ENCODE measurements at regions not wholly inside any gene's neighbourhood (a gene's known extent, or its start where the extent isn't known, plus 50 kb on each side); places are given as distances from the start of the nearest gene placed in this dataset.
A peak's percentile ranks its signal among the peaks of the same experiment; 100 is the strongest.

DNA sequence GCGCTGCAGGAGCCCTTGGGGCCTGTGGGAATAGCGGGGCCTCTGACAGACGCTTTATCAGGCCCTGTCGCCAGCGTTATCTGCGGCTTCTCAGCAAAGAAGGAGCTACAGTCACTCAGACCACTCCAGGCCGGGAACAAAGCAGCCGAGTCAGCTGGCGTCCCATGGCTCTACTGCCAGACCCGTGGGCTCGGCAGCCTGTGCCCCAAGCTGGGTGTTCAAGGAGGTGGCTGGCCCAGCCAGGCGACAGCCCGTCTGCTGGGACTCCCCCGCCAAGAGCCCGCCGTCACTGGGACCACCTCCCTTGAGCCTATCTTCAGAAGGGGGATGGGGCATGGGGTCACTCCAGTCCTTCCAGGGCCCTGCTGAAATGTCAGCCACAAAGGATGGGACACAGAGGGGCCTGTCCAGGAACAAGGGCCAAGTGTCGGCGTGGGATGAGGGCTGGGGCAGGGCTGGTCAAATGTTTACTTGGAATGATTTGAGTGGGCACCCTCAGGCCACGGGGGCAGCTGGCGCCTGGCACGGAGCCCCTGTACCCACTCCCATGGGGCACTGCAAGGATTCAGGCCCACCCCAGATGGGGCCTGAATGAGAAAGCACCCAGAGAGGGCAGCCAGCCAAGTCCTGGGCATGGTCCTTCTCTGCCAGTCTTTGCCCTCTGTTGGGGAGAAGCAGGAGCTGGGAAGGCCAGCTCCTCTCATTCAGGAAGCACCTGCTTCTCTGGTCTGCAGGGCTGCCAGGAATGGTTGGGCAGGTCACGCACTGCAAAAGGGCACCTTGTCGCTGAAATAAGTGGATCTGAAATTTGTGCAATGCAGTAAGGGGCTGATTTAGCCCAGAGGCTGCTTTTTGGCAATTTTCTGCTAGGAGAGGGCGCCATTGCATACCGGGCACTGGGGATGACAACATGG, 148.3 kb downstream of the SMAD6 start (continued):
- TF ChIP-seq, protein P1, sequence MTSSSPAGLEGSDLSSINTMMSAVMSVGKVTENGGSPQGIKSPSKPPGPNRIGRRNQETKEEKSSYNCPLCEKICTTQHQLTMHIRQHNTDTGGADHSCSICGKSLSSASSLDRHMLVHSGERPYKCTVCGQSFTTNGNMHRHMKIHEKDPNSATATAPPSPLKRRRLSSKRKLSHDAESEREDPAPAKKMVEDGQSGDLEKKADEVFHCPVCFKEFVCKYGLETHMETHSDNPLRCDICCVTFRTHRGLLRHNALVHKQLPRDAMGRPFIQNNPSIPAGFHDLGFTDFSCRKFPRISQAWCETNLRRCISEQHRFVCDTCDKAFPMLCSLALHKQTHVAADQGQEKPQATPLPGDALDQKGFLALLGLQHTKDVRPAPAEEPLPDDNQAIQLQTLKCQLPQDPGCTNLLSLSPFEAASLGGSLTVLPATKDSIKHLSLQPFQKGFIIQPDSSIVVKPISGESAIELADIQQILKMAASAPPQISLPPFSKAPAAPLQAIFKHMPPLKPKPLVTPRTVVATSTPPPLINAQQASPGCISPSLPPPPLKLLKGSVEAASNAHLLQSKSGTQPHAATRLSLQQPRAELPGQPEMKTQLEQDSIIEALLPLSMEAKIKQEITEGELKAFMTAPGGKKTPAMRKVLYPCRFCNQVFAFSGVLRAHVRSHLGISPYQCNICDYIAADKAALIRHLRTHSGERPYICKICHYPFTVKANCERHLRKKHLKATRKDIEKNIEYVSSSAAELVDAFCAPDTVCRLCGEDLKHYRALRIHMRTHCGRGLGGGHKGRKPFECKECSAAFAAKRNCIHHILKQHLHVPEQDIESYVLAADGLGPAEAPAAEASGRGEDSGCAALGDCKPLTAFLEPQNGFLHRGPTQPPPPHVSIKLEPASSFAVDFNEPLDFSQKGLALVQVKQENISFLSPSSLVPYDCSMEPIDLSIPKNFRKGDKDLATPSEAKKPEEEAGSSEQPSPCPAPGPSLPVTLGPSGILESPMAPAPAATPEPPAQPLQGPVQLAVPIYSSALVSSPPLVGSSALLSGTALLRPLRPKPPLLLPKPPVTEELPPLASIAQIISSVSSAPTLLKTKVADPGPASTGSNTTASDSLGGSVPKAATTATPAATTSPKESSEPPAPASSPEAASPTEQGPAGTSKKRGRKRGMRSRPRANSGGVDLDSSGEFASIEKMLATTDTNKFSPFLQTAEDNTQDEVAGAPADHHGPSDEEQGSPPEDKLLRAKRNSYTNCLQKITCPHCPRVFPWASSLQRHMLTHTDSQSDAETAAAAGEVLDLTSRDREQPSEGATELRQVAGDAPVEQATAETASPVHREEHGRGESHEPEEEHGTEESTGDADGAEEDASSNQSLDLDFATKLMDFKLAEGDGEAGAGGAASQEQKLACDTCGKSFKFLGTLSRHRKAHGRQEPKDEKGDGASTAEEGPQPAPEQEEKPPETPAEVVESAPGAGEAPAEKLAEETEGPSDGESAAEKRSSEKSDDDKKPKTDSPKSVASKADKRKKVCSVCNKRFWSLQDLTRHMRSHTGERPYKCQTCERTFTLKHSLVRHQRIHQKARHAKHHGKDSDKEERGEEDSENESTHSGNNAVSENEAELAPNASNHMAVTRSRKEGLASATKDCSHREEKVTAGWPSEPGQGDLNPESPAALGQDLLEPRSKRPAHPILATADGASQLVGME (CRISPR knock-in tag; IDR thresholded peaks at IDR 0.05): no peak
- TF ChIP-seq, protein P2, sequence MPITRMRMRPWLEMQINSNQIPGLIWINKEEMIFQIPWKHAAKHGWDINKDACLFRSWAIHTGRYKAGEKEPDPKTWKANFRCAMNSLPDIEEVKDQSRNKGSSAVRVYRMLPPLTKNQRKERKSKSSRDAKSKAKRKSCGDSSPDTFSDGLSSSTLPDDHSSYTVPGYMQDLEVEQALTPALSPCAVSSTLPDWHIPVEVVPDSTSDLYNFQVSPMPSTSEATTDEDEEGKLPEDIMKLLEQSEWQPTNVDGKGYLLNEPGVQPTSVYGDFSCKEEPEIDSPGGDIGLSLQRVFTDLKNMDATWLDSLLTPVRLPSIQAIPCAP (CRISPR knock-in tag; IDR thresholded peaks at IDR 0.05; ENCODE audit: borderline replicate concordance): no peak
- TF ChIP-seq ZNF41 (CRISPR knock-in tag; conservative IDR thresholded peaks at IDR 0.05): no peak
- no peak for TF ChIP-seq FOSL1 (tag; conservative IDR thresholded peaks at IDR 0.05)
- TF ChIP-seq NFIX (CRISPR knock-in tag; IDR thresholded peaks at IDR 0.05; ENCODE audit: low read depth): no peak
- TF ChIP-seq PTTG1 (tag; IDR thresholded peaks at IDR 0.05; ENCODE audit: low read depth): no peak
- no peak for TF ChIP-seq POLR3G (IDR thresholded peaks at IDR 0.05; ENCODE audit: extremely low read depth, insufficient read length, insufficient replicate concordance)
- no peak for TF ChIP-seq ZBTB7A (IDR thresholded peaks at IDR 0.05; ENCODE audit: borderline replicate concordance, control insufficient read depth, low read depth, low read length)
- TF ChIP-seq, protein P3, sequence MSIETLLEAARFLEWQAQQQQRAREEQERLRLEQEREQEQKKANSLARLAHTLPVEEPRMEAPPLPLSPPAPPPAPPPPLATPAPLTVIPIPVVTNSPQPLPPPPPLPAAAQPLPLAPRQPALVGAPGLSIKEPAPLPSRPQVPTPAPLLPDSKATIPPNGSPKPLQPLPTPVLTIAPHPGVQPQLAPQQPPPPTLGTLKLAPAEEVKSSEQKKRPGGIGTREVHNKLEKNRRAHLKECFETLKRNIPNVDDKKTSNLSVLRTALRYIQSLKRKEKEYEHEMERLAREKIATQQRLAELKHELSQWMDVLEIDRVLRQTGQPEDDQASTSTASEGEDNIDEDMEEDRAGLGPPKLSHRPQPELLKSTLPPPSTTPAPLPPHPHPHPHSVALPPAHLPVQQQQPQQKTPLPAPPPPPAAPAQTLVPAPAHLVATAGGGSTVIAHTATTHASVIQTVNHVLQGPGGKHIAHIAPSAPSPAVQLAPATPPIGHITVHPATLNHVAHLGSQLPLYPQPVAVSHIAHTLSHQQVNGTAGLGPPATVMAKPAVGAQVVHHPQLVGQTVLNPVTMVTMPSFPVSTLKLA (conservative IDR thresholded peaks at IDR 0.05): no peak
- TF ChIP-seq, protein P4, sequence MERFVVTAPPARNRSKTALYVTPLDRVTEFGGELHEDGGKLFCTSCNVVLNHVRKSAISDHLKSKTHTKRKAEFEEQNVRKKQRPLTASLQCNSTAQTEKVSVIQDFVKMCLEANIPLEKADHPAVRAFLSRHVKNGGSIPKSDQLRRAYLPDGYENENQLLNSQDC (CRISPR knock-in tag; IDR thresholded peaks at IDR 0.05): no peak
- TF ChIP-seq, protein P5, sequence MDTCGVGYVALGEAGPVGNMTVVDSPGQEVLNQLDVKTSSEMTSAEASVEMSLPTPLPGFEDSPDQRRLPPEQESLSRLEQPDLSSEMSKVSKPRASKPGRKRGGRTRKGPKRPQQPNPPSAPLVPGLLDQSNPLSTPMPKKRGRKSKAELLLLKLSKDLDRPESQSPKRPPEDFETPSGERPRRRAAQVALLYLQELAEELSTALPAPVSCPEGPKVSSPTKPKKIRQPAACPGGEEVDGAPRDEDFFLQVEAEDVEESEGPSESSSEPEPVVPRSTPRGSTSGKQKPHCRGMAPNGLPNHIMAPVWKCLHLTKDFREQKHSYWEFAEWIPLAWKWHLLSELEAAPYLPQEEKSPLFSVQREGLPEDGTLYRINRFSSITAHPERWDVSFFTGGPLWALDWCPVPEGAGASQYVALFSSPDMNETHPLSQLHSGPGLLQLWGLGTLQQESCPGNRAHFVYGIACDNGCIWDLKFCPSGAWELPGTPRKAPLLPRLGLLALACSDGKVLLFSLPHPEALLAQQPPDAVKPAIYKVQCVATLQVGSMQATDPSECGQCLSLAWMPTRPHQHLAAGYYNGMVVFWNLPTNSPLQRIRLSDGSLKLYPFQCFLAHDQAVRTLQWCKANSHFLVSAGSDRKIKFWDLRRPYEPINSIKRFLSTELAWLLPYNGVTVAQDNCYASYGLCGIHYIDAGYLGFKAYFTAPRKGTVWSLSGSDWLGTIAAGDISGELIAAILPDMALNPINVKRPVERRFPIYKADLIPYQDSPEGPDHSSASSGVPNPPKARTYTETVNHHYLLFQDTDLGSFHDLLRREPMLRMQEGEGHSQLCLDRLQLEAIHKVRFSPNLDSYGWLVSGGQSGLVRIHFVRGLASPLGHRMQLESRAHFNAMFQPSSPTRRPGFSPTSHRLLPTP (IDR thresholded peaks at IDR 0.05; ENCODE audit: borderline replicate concordance, extremely low read depth, insufficient read length): no peak
- no peak for TF ChIP-seq RHOXF2B (CRISPR knock-in tag; conservative IDR thresholded peaks at IDR 0.05)
- TF ChIP-seq RBBP5 (IDR thresholded peaks at IDR 0.05; ENCODE audit: borderline replicate concordance, insufficient read depth, low read length, poor library complexity, severe bottlenecking): peak; percentile 57
- TF ChIP-seq ZNF121 (CRISPR knock-in tag; conservative IDR thresholded peaks at IDR 0.05): no peak
